GM12891 (cell line): ENCODE measurements at regions not wholly inside any gene's neighbourhood (a gene's known extent, or its start where the extent isn't known, plus 50 kb on each side); places are given as distances from the start of the nearest gene placed in this dataset.

Experiments
- POLR2A ChIP-seq: IDR thresholded peaks from 2 replicates; pipeline ENCODE4 v1.6.1; 2011; ENCODE audit warnings: low read depth, low read length, control low read depth
- POLR2AphosphoS5 ChIP-seq: IDR thresholded peaks from 2 replicates; pipeline ENCODE4 v1.6.1; 2011; ENCODE audit warnings: low read depth, low read length, control low read depth
- SPI1 ChIP-seq: IDR thresholded peaks from 2 replicates; pipeline ENCODE4 v1.6.1; 2011; ENCODE audit warnings: low read depth, low read length, control low read depth
- TAF1 ChIP-seq: IDR thresholded peaks from 2 replicates; pipeline ENCODE4 v1.6.1; 2011; ENCODE audit warnings: low read depth, low read length, control low read depth

DNA sequence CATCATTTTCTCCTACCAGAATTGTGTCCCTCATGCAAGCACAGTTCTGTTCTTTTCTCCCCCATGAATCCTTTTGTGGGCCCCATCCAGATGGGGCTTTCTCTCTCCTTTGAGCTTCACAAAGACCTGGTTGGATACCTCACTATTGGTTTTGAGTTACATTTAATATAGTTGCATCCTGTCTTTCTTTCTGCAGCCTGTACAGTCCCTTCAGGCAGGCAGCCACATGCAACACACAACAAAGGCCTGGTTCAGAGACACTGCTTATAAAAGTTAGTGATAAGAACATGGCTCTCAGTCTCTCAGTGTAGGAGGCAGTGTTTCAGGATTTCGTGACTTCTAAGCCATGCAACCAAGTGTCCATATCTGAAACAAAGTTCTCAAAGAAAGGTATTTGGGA is 70.6 kb upstream of the PAGE3 start:
- TF ChIP-seq POLR2AphosphoS5 (no peak), POLR2A (no peak), TAF1 (no peak), SPI1 (no peak)
